ENCODE measurements at regions not wholly inside any gene's neighbourhood (a gene's known extent, or its start where the extent isn't known, plus 50 kb on each side); places are given as distances from the start of the nearest gene placed in this dataset.

DNA sequence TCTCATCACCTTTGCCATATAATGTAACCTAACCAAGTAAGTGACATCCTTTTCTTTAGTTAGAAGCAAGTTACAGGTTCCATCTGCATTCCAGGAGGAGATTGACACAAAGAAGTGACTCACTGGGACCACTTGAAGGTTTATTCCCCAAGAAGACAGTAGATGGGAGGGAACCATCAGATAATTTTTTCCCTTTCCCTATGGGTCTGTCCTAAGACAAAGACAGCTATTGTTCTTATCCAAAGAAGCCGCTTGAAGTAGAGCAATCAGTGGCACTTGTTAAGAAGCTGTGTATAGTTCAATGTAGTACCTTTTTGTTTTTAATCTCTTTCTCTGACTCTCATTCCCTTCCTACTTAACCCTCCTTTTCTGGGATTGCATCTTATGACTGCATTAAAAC is 139.9 kb upstream of the B3GALT2 start:
- TF ChIP-seq EZH2 (IDR thresholded peaks at IDR 0.05; ENCODE audit: borderline replicate concordance, low read length) = no peak
- TF ChIP-seq, protein P1, sequence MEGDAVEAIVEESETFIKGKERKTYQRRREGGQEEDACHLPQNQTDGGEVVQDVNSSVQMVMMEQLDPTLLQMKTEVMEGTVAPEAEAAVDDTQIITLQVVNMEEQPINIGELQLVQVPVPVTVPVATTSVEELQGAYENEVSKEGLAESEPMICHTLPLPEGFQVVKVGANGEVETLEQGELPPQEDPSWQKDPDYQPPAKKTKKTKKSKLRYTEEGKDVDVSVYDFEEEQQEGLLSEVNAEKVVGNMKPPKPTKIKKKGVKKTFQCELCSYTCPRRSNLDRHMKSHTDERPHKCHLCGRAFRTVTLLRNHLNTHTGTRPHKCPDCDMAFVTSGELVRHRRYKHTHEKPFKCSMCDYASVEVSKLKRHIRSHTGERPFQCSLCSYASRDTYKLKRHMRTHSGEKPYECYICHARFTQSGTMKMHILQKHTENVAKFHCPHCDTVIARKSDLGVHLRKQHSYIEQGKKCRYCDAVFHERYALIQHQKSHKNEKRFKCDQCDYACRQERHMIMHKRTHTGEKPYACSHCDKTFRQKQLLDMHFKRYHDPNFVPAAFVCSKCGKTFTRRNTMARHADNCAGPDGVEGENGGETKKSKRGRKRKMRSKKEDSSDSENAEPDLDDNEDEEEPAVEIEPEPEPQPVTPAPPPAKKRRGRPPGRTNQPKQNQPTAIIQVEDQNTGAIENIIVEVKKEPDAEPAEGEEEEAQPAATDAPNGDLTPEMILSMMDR (IDR thresholded peaks at IDR 0.05; ENCODE audit: low read length) = no peak
